IMR-90 (cell line): ENCODE measurements at regions not wholly inside any gene's neighbourhood (a gene's known extent, or its start where the extent isn't known, plus 50 kb on each side); places are given as distances from the start of the nearest gene placed in this dataset.

Experiments used
- FOS ChIP-seq: fragments of 150-350 bp; IDR thresholded peaks from 2 replicates; pipeline ENCODE4 v1.6.1; 2016; ENCODE audit warnings: low read depth, low read length
- MAZ ChIP-seq: IDR thresholded peaks from 2 replicates; pipeline ENCODE4 v1.6.1; 2012; ENCODE audit warnings: low read depth, mild to moderate bottlenecking, low read length, improper control_type of control experiment, moderate library complexity, borderline replicate concordance
- POLR2A ChIP-seq: IDR thresholded peaks from 2 replicates; pipeline ENCODE4 v1.6.1; 2012; ENCODE audit warnings: mild to moderate bottlenecking, low read depth, low read length
- TF ChIP-seq, protein P1 (sequence below): conservative IDR thresholded peaks from 2 replicates; pipeline ENCODE4 v1.5.1; 2012; ENCODE audit warnings: mild to moderate bottlenecking, low read depth, low read length, improper control_type of control experiment

DNA sequence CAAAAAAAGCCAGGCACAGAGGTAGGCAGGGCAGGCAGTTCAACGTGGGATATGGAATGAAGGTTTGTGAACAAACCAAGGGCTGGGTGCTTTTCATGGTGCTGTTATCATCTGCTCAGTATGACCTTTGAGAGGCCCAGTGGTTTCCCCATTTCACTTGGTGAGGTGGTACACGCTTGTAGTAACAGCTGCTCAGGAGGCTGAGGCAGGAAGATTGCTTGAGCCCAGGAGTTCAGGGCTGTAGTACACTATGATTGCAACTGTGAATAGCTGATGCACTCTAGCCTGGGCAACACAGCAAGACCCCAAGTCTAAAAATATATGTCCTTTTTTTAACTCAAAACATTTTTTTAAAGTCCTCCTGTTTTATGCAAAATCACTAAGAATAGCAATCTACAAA, 174.8 kb downstream of the ENC1 start:
- TF ChIP-seq, protein P1, sequence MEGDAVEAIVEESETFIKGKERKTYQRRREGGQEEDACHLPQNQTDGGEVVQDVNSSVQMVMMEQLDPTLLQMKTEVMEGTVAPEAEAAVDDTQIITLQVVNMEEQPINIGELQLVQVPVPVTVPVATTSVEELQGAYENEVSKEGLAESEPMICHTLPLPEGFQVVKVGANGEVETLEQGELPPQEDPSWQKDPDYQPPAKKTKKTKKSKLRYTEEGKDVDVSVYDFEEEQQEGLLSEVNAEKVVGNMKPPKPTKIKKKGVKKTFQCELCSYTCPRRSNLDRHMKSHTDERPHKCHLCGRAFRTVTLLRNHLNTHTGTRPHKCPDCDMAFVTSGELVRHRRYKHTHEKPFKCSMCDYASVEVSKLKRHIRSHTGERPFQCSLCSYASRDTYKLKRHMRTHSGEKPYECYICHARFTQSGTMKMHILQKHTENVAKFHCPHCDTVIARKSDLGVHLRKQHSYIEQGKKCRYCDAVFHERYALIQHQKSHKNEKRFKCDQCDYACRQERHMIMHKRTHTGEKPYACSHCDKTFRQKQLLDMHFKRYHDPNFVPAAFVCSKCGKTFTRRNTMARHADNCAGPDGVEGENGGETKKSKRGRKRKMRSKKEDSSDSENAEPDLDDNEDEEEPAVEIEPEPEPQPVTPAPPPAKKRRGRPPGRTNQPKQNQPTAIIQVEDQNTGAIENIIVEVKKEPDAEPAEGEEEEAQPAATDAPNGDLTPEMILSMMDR = no peak
- no peak for TF ChIP-seq POLR2A
- TF ChIP-seq FOS = no peak
- TF ChIP-seq MAZ = no peak
